A549 (cell line): ENCODE measurements at regions not wholly inside any gene's neighbourhood (a gene's known extent, or its start where the extent isn't known, plus 50 kb on each side); places are given as distances from the start of the nearest gene placed in this dataset.

Source experiments
- ATAC-seq, 2 experiments: fragments of 200-7000 bp in 1 of 2; fragments of >200 bp in 1 of 2; cut with Nextera tagmentation in 1 of 2; cut with Tn5 transposase in 1 of 2; 3 replicates each; pipeline versions ENCODE4 v1.8.0 to v1.9.1; 2018 to 2020; ENCODE audit warnings: mild to moderate bottlenecking in 1 of 2, moderate library complexity in 1 of 2
- CTCF ChIA-PET: fragments of 300-600 bp; sonication (Branson Sonifier 250); formaldehyde crosslinking; extraction: SDS; loops from one replicate; lab custom pipeline; 2021; ENCODE audit warnings: antibody characterized with exemption, inconsistent platforms; lab: Yijun Ruan, JAX
- POLR2A ChIA-PET: fragments of 350-600 bp; formaldehyde crosslinking; extraction: SDS; loops from one replicate; lab custom pipeline; 2021; ENCODE audit warnings: antibody characterized with exemption, inconsistent platforms; lab: Yijun Ruan, JAX
- DNase-seq, 2 experiments: peaks; one replicate each; pipeline versions ENCODE4 v3.0.0 to v3.0.0-alpha.2; 2011 to 2016; ENCODE audit warnings: low read depth in 1 of 2, low spot score in 1 of 2
- FAIRE-seq: peaks from 2 replicates; lab custom pipeline; 2011; peaks lifted over from hg19 to GRCh38; lab: Jason Lieb, UNC
- H3K27ac ChIP-seq, 2 experiments: fragments of >200 bp; sonication (Bioruptor Twin); formaldehyde crosslinking; 3 replicates each; pipeline ENCODE4 v1.5.1; 2016 to 2017
- H3K4me1 ChIP-seq: fragments of >200 bp; sonication (Bioruptor Twin); formaldehyde crosslinking; 3 replicates; pipeline ENCODE4 v1.6.1; 2016
- H3K4me2 ChIP-seq: fragments of >200 bp; sonication (Bioruptor Twin); formaldehyde crosslinking; 3 replicates; pipeline ENCODE4 v1.6.1; 2016
- H3K4me3 ChIP-seq: fragments of >200 bp; sonication (Bioruptor Twin); formaldehyde crosslinking; 3 replicates; pipeline ENCODE4 v1.5.1; 2016
- H3K9me3 ChIP-seq: fragments of >200 bp; sonication (Bioruptor Twin); formaldehyde crosslinking; 3 replicates; pipeline ENCODE4 v1.6.1; 2016
- CTCF ChIP-seq: fragments of >200 bp; sonication (Bioruptor Twin); formaldehyde crosslinking; IDR thresholded peaks from 3 replicates; pipeline ENCODE4 v1.5.1; 2016
- EHF ChIP-seq: fragments of 250-450 bp; sonication (Bioruptor Pico); IDR thresholded peaks from 2 replicates; pipeline ENCODE4 v1.5.0; 2020; ENCODE audit warnings: mild to moderate bottlenecking
- EP300 ChIP-seq, 2 experiments: fragments of >200 bp; sonication (Bioruptor Twin); formaldehyde crosslinking; IDR thresholded peaks; 2 replicates in 1 of 2; 3 replicates in 1 of 2; pipeline ENCODE4 v1.6.1; 2016 to 2017
- ESRRA ChIP-seq: fragments of 150-350 bp; IDR thresholded peaks from 2 replicates; pipeline ENCODE4 v1.6.1; 2014; ENCODE audit warnings: mild to moderate bottlenecking, low read length, borderline replicate concordance
- FOSB ChIP-seq: fragments of 250-450 bp; sonication (Bioruptor Pico); IDR thresholded peaks from 2 replicates; pipeline ENCODE4 v1.5.0; 2020; ENCODE audit warnings: mild to moderate bottlenecking, moderate library complexity
- HMGXB4 ChIP-seq: fragments of 250-450 bp; sonication (Bioruptor Pico); IDR thresholded peaks from 2 replicates; pipeline ENCODE4 v1.5.0; 2021; ENCODE audit warnings: mild to moderate bottlenecking, moderate library complexity, borderline replicate concordance
- HOXB13 ChIP-seq: fragments of 250-450 bp; sonication (Bioruptor Pico); IDR thresholded peaks from 2 replicates; pipeline ENCODE4 v1.5.0; 2020; ENCODE audit warnings: low read depth, mild to moderate bottlenecking, moderate library complexity
- HOXB5 ChIP-seq: fragments of 250-450 bp; sonication (Bioruptor Pico); IDR thresholded peaks from 2 replicates; pipeline ENCODE4 v1.5.0; 2020; ENCODE audit warnings: mild to moderate bottlenecking, moderate library complexity
- JUNB ChIP-seq: fragments of >200 bp; sonication (Bioruptor Twin); formaldehyde crosslinking; IDR thresholded peaks from 2 replicates; pipeline ENCODE4 v1.6.1; 2016
- KDM1A ChIP-seq: fragments of 200-600 bp; sonication (generic); IDR thresholded peaks from 2 replicates; pipeline ENCODE4 v1.6.1; 2016; ENCODE audit warnings: low read depth, mild to moderate bottlenecking
- KDM5A ChIP-seq: fragments of 200-600 bp; sonication (generic); IDR thresholded peaks from 2 replicates; pipeline ENCODE4 v1.6.1; 2016; ENCODE audit warnings: antibody characterized with exemption, mild to moderate bottlenecking
- MAZ ChIP-seq: fragments of 150-350 bp; IDR thresholded peaks from 2 replicates; pipeline ENCODE4 v1.6.1; 2014; ENCODE audit warnings: antibody characterized with exemption, low read depth, low read length, borderline replicate concordance
- MYC ChIP-seq: IDR thresholded peaks from 2 replicates; pipeline ENCODE4 v1.6.1; 2012; ENCODE audit warnings: mild to moderate bottlenecking, inconsistent platforms, low read length, improper control_type of control experiment, borderline replicate concordance
- NR3C1 ChIP-seq: fragments of >200 bp; sonication (Bioruptor Twin); formaldehyde crosslinking; IDR thresholded peaks from 3 replicates; pipeline ENCODE4 v1.6.1; 2017
- RAD21 ChIP-seq, 2 experiments: fragments of >200 bp in 1 of 2; sonication (Bioruptor Twin) in 1 of 2; formaldehyde crosslinking in 1 of 2; IDR thresholded peaks in 1 of 2; conservative IDR thresholded peaks in 1 of 2; 2 replicates in 1 of 2; 3 replicates in 1 of 2; pipeline ENCODE4 v1.6.1; 2012 to 2018; ENCODE audit warnings: inconsistent platforms in 1 of 2
- RARB ChIP-seq: fragments of 250-450 bp; sonication (Bioruptor Pico); IDR thresholded peaks from 2 replicates; pipeline ENCODE4 v1.8.0; 2021; ENCODE audit warnings: mild to moderate bottlenecking, moderate library complexity
- RCOR1 ChIP-seq: fragments of 150-350 bp; IDR thresholded peaks from 2 replicates; pipeline ENCODE4 v1.6.1; 2014; ENCODE audit warnings: antibody characterized with exemption, low read length, low read depth
- RNF2 ChIP-seq: fragments of 200-600 bp; sonication (generic); IDR thresholded peaks from 2 replicates; pipeline ENCODE4 v1.6.1; 2016; ENCODE audit warnings: low read depth, mild to moderate bottlenecking, antibody characterized with exemption, moderate library complexity, borderline replicate concordance
- SMC3 ChIP-seq: fragments of >200 bp; sonication (Bioruptor Twin); formaldehyde crosslinking; IDR thresholded peaks from 3 replicates; pipeline ENCODE4 v1.6.1; 2018; ENCODE audit warnings: inconsistent platforms
- TP53 ChIP-seq: fragments of 250-450 bp; sonication (Bioruptor Pico); IDR thresholded peaks from 2 replicates; pipeline ENCODE4 v1.5.0; 2021; ENCODE audit warnings: mild to moderate bottlenecking, moderate library complexity
- ZSCAN20 ChIP-seq: fragments of 250-450 bp; sonication (Bioruptor Pico); IDR thresholded peaks from 2 replicates; pipeline ENCODE4 v1.8.0; 2022; ENCODE audit warnings: mild to moderate bottlenecking, moderate library complexity
- WGBS: methylation state at CpG from one replicate; pipeline ENCODE4 v1.1.6; 2017; ENCODE audit errors: missing lambda C conversion rate; 5-methylcytosine and 5-hydroxymethylcytosine counted together
- TF ChIP-seq, protein P1 (sequence below): IDR thresholded peaks from 2 replicates; pipeline ENCODE4 v1.6.1; 2012

- FAIRE-seq, result no peak
- no peak for DNase-seq
- Histone ChIP-seq H3K9me3 (no peaks in the 10 kb centered on the region; the same call in 2 of the 3 replicates), H3K27ac (no peak overlapping the region), H3K4me3 (no peak overlapping the region), H3K4me2 (no peak overlapping the region), H3K4me1 (no peaks in the 10 kb centered on the region)
- ChIA-PET CTCF (no interaction called here), POLR2A (no interaction called here)
- WGBS, result 6% methylated on average over 1 of the region's 1 CpG
- no peak for ATAC-seq
- no peak for TF ChIP-seq HOXB13 (CRISPR knock-in tag)
- no peak for TF ChIP-seq ESRRA
- no peak for TF ChIP-seq RCOR1
- no peak for TF ChIP-seq EHF (CRISPR knock-in tag)
- TF ChIP-seq JUNB, result no peak
- TF ChIP-seq RNF2, result no peak
- TF ChIP-seq HMGXB4 (CRISPR knock-in tag), result no peak
- TF ChIP-seq MAZ, result no peak
- TF ChIP-seq NR3C1, result no peak
- TF ChIP-seq, protein P1, sequence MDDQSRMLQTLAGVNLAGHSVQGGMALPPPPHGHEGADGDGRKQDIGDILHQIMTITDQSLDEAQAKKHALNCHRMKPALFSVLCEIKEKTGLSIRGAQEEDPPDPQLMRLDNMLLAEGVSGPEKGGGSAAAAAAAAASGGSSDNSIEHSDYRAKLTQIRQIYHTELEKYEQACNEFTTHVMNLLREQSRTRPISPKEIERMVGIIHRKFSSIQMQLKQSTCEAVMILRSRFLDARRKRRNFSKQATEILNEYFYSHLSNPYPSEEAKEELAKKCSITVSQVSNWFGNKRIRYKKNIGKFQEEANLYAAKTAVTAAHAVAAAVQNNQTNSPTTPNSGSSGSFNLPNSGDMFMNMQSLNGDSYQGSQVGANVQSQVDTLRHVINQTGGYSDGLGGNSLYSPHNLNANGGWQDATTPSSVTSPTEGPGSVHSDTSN, result no peak
- TF ChIP-seq TP53, result no peak
Observed at GRCh38 chr2:125455110-125455509, 1200.8 kb upstream of the GYPC start.

DNA sequence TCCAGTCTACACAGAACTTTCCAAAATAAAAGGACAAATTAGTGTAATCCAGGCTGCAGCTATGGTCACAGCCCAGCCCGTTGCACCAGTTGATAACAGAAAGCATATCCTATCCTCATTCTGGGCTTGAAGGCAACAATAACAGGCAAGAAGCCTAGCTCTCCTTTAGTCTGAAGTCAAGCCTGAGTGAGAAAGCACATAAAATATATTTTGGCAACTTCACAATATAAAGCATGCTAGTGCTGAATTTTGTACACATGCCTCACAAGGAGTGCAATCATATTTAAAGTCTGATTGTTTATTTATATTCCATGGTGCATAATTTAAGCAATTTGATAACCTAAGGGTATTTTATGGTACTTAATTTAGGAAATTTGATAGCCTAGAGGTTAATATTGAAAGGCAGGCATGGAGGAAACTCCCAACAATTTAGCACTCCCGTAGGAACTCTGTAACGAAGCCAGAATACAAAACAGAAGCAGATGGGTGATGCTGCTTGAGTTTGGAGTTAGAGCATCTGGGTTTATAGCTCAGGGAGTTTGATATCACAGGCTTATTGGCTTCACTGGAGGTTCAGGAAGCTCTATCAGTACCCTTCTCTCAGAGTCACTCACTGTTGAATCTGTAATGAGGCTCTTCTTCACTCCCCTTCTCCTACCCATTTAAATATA, 1199.1 kb upstream of the GYPC start:
- Histone ChIP-seq H3K9me3 (no peaks in the 10 kb centered on the region), H3K4me1 (no peaks in the 10 kb centered on the region), H3K4me3 (no peak overlapping the region), H3K4me2 (no peak overlapping the region), H3K27ac (no peak overlapping the region)
- no peak for FAIRE-seq
- no peak for TF ChIP-seq CTCF
- no peak for TF ChIP-seq RAD21 (conservative IDR thresholded peaks at IDR 0.05 in 1 of 2, IDR thresholded peaks at IDR 0.05 in 1 of 2)
- TF ChIP-seq HOXB5 (CRISPR knock-in tag), result no peak
- 15% methylated on average over 3 of the region's 3 CpGs for WGBS
- ChIA-PET POLR2A (no interaction called here), CTCF (no interaction called here)
- ATAC-seq, result no peak
- no peak for DNase-seq

DNA sequence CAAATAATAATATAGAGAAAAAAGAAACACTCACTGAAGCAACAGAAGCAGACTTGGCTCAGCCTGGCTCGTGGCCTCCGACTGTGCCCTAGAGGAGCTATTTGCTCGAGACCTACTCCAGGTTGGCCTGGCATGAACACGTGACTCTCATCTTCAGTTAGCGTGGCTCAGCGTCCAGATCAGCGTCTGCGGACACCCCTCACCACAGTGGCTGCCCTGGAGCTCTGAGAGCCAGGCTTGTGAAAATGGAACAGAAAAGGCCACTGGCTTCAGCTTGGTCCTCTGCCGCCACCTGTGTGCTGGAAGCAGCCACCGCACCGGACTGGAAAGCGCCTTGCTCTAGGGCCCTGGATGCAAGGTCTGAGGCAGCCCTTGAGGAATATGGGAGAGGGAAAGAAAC, 1184.0 kb upstream of the GYPC start:
- Histone ChIP-seq H3K4me2 (no peak overlapping the region), H3K27ac (no peak overlapping the region), H3K9me3 (no peaks in the 10 kb centered on the region)
- no peak for FAIRE-seq
- TF ChIP-seq HMGXB4 (CRISPR knock-in tag) (no peak), ZSCAN20 (CRISPR knock-in tag) (no peak), SMC3 (peak; percentile 60), FOSB (CRISPR knock-in tag) (no peak), EP300 (IDR thresholded peaks at IDR 0.05) (no peak), RAD21 (conservative IDR thresholded peaks at IDR 0.05 in 1 of 2, IDR thresholded peaks at IDR 0.05 in 1 of 2) (peak; percentile 69 to 74), KDM1A (no peak), CTCF (peak; percentile 21; the same call in 1 of the 3 replicates), KDM5A (no peak), MYC (no peak), RARB (no peak)
- TF ChIP-seq, protein P1, result no peak
- TF ChIP-seq, all 56 proteins: peak for 3
- ATAC-seq (peak; percentile 91 to 94), DNase-seq (peak; percentile 2 to 47)
- ChIA-PET CTCF (interaction anchor here (0.6 to 1.4 kb wide), 7 partner anchors 10 to 895 kb away, joined by 3 read pairs; no protein-coding TSS in a partner anchor), POLR2A (no interaction called here)
- Histone ChIP-seq H3K4me3 (no peak overlapping the region), H3K4me1 (no peaks in the 10 kb centered on the region)
- WGBS, result 24% methylated on average over 12 of the region's 12 CpGs
